IMR-90 (cell line): ENCODE measurements at regions not wholly inside any gene's neighbourhood (a gene's known extent, or its start where the extent isn't known, plus 50 kb on each side); places are given as distances from the start of the nearest gene placed in this dataset.

Experiments used
- ATAC-seq: fragments of 200-7000 bp; cut with Tn5 transposase; 2 replicates; pipeline ENCODE4 v1.9.1; 2020; ENCODE audit warnings: low read depth, mild to moderate bottlenecking, moderate library complexity
- BruUV-seq: library from RNA; stranded (reverse); fragments of 400-500 nt; replicated peaks from 2 replicates; lab custom pipeline; 2021; lab: Mats Ljungman, UMichigan
- CTCF ChIA-PET: fragments of 300-600 bp; formaldehyde crosslinking; extraction: SDS; loops from one replicate; lab custom pipeline; 2021; ENCODE audit warnings: antibody characterized with exemption; lab: Yijun Ruan, JAX
- POLR2A ChIA-PET: fragments of 300-600 bp; sonication (Branson Sonifier 250); formaldehyde crosslinking; loops from one replicate; lab custom pipeline; 2022; ENCODE audit warnings: antibody characterized with exemption; ENCODE audit not compliant: unreplicated experiment; lab: Charles Lee
- DNase-seq: peaks from one replicate; pipeline ENCODE4 v3.0.0; 2013
- H2AFZ ChIP-seq: replicated peaks from 2 replicates; pipeline ENCODE3; 2013; ENCODE audit warnings: low read length, mild to moderate bottlenecking; ENCODE audit not compliant: poor library complexity
- H2AK5ac ChIP-seq: 2 replicates; pipeline ENCODE4 v1.6.1; 2013; ENCODE audit warnings: low read depth, low read length, inconsistent platforms
- H2AK9ac ChIP-seq: replicated peaks from 2 replicates; pipeline ENCODE3; 2013; ENCODE audit warnings: mild to moderate bottlenecking, low read depth, low read length, moderate library complexity; ENCODE audit not compliant: poor library complexity
- H2BK120ac ChIP-seq: 2 replicates; pipeline ENCODE4 v1.6.1; 2013; ENCODE audit warnings: low read depth, low read length, inconsistent platforms
- H2BK15ac ChIP-seq: 3 replicates; pipeline ENCODE4 v1.6.1; 2013; ENCODE audit warnings: low read depth, low read length, inconsistent platforms
- H2BK20ac ChIP-seq: 2 replicates; pipeline ENCODE4 v1.6.1; 2013; ENCODE audit warnings: low read depth, mild to moderate bottlenecking, inconsistent platforms, low read length, moderate library complexity
- H2BK5ac ChIP-seq: 2 replicates; pipeline ENCODE4 v1.6.1; 2013; ENCODE audit warnings: mild to moderate bottlenecking, low read depth, low read length, inconsistent platforms; ENCODE audit not compliant: poor library complexity, severe bottlenecking
- H3K14ac ChIP-seq: replicated peaks from 2 replicates; pipeline ENCODE4 v1.6.1; 2013; ENCODE audit warnings: low read depth, low read length, inconsistent platforms
- H3K18ac ChIP-seq: 2 replicates; pipeline ENCODE4 v1.6.1; 2013; ENCODE audit warnings: low read depth, low read length, control low read depth
- H3K23ac ChIP-seq: 2 replicates; pipeline ENCODE4 v1.6.1; 2013; ENCODE audit warnings: low read depth, low read length, inconsistent platforms
- H3K27ac ChIP-seq: 2 replicates; pipeline ENCODE4 v1.5.1; 2013; ENCODE audit warnings: mild to moderate bottlenecking, control low read depth, low read length; ENCODE audit not compliant: insufficient read depth
- H3K27me3 ChIP-seq: 2 replicates; pipeline ENCODE4 v1.6.1; 2013; ENCODE audit warnings: low read length; ENCODE audit not compliant: control insufficient read depth, insufficient read depth
- H3K36me3 ChIP-seq: 2 replicates; pipeline ENCODE4 v1.6.1; 2013; ENCODE audit warnings: low read length, mixed read lengths; ENCODE audit not compliant: control insufficient read depth, insufficient read depth
- H3K4ac ChIP-seq: 2 replicates; pipeline ENCODE4 v1.6.1; 2013; ENCODE audit warnings: low read depth, low read length, inconsistent platforms
- H3K4me1 ChIP-seq: 2 replicates; pipeline ENCODE4 v1.6.1; 2013; ENCODE audit warnings: low read length, mixed read lengths; ENCODE audit not compliant: control insufficient read depth, insufficient read depth
- H3K4me2 ChIP-seq: 2 replicates; pipeline ENCODE4 v1.6.1; 2013; ENCODE audit warnings: low read depth, mild to moderate bottlenecking, control low read depth, low read length, moderate library complexity
- H3K4me3 ChIP-seq: 2 replicates; pipeline ENCODE4 v1.5.1; 2013; ENCODE audit warnings: low read depth, mild to moderate bottlenecking, control low read depth, low read length, moderate library complexity; ENCODE audit not compliant: insufficient read depth
- H3K56ac ChIP-seq: 2 replicates; pipeline ENCODE4 v1.6.1; 2013; ENCODE audit warnings: low read length, inconsistent platforms; ENCODE audit not compliant: insufficient read depth; ENCODE audit errors: extremely low read depth
- H3K79me1 ChIP-seq, 2 experiments: 2 replicates each; pipeline ENCODE4 v1.6.1; 2013; ENCODE audit warnings: low read length in 2 of 2, inconsistent platforms in 1 of 2, low read depth in 1 of 2
- H3K9ac ChIP-seq: 2 replicates; pipeline ENCODE4 v1.6.1; 2013; ENCODE audit warnings: low read depth, low read length, control low read depth
- H3K9me1 ChIP-seq: 2 replicates; pipeline ENCODE4 v1.6.1; 2013; ENCODE audit warnings: low read length, inconsistent platforms; ENCODE audit not compliant: insufficient read depth
- H3K9me3 ChIP-seq: 2 replicates; pipeline ENCODE4 v1.6.1; 2013; ENCODE audit warnings: low read length; ENCODE audit not compliant: control insufficient read depth, insufficient read depth
- H4K20me1 ChIP-seq: 2 replicates; pipeline ENCODE4 v1.6.1; 2013; ENCODE audit warnings: low read length, inconsistent platforms; ENCODE audit not compliant: insufficient read depth
- H4K5ac ChIP-seq: 2 replicates; pipeline ENCODE4 v1.6.1; 2013; ENCODE audit warnings: mild to moderate bottlenecking, low read depth, low read length, control low read depth
- H4K8ac ChIP-seq, 2 experiments: 2 replicates each; pipeline ENCODE4 v1.6.1; 2013; ENCODE audit warnings: low read depth in 2 of 2, low read length in 2 of 2, control low read depth in 1 of 2, inconsistent platforms in 1 of 2
- H4K91ac ChIP-seq: 2 replicates; pipeline ENCODE4 v1.6.1; 2013; ENCODE audit warnings: low read depth, low read length, inconsistent platforms; ENCODE audit not compliant: insufficient read depth
- MAFK ChIP-seq: IDR thresholded peaks from 2 replicates; pipeline ENCODE4 v1.6.1; 2012; ENCODE audit warnings: low read depth, low read length, improper control_type of control experiment
- WGBS, 2 experiments: methylation state at CpG; one replicate each; pipeline versions ENCODE4 v1.1.5 to v1.1.7; 2013; ENCODE audit warnings: missing lambda C conversion rate in 2 of 2; ENCODE audit not compliant: insufficient read length in 1 of 2; ENCODE audit errors: extremely low coverage in 2 of 2; 5-methylcytosine and 5-hydroxymethylcytosine counted together
- dilution Hi-C: fragments of 300-500 bp; cut with HindIII; formaldehyde crosslinking; loops from one replicate; pipeline ENCODE4 v1.14.3; 2018; ENCODE audit warnings: low sequenced_read_pairs; ENCODE audit not compliant: unreplicated experiment
- in situ Hi-C: fragments of 300-500 bp; cut with MboI; formaldehyde crosslinking; loops from 3 replicates; pipeline ENCODE4 v1.14.3; 2019; ENCODE audit warnings: low sequenced_read_pairs, inconsistent platforms, mixed read lengths
- intact Hi-C: fragments of 100-400 bp; cut with micrococcal nuclease; formaldehyde crosslinking; loops from 2 replicates; pipeline ENCODE4 v1.10.0; 2022
- TF ChIP-seq, protein P1 (sequence below): fragments of 150-350 bp; IDR thresholded peaks from 2 replicates; pipeline ENCODE4 v1.6.1; 2016; ENCODE audit warnings: low read depth, mild to moderate bottlenecking, low read length, moderate library complexity, borderline replicate concordance

DNA sequence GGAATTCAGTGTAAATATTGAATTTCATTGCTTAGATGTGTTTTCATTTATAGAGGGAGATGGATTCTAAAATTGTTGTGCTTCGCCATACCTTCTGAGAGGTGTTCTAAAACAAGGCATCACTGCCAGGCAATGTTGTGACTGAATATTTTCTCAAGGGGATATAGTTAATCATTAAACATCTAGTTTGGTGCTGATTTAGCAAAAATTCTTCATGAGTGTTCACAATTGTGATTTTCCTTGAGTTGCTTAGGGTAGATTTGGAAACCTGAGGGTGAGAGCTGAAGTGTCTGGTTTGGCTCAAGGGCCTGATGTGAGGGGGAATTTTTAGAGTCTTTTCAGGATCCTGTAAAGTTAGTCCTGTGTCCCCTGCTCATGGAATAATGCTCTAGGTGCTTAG lies 104.5 kb downstream of the MAT2B start:
- ATAC-seq: no peak
- Histone ChIP-seq H3K4me1 (peaks cover 6% of the 10 kb centered on the region), H3K4me2 (no peak overlapping the region), H2BK20ac (no peak overlapping the region), H3K4ac (no peak overlapping the region), H3K27ac (no peak overlapping the region), H3K36me3 (no peaks in the 10 kb centered on the region), H2AFZ (no peak overlapping the region), H3K56ac (no peak overlapping the region), H3K4me3 (no peak overlapping the region), H3K18ac (no peak overlapping the region), H3K9me1 (no peaks in the 10 kb centered on the region), H2AK5ac (no peak overlapping the region), H4K20me1 (no peaks in the 10 kb centered on the region), H3K9me3 (no peaks in the 10 kb centered on the region), H2BK120ac (no peak overlapping the region), H4K91ac (no peak overlapping the region), H3K27me3 (no peaks in the 10 kb centered on the region), H2BK15ac (no peak overlapping the region), H2BK5ac (no peak overlapping the region), H3K9ac (no peak overlapping the region), H3K23ac (no peak overlapping the region), H2AK9ac (no peak overlapping the region), H4K8ac (no peak overlapping the region), H4K5ac (no peak overlapping the region), H3K14ac (no peak overlapping the region), H3K79me1 (no peaks in the 10 kb centered on the region)
- BruUV-seq: no TSS peak
- ChIA-PET POLR2A (no interaction called here), CTCF (no interaction called here)
- DNase-seq: no peak
- WGBS, 2 experiments: no CpG with 5 or more reads among the region's 1 CpG
- dilution Hi-C loops (no loop called here), in situ Hi-C loops (no loop called here), intact Hi-C loops (no loop called here)
- TF ChIP-seq, protein P1, sequence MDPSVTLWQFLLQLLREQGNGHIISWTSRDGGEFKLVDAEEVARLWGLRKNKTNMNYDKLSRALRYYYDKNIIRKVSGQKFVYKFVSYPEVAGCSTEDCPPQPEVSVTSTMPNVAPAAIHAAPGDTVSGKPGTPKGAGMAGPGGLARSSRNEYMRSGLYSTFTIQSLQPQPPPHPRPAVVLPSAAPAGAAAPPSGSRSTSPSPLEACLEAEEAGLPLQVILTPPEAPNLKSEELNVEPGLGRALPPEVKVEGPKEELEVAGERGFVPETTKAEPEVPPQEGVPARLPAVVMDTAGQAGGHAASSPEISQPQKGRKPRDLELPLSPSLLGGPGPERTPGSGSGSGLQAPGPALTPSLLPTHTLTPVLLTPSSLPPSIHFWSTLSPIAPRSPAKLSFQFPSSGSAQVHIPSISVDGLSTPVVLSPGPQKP: no peak
- peak; percentile 44; the same call in 1 of the 2 replicates for TF ChIP-seq MAFK
